WTC11 (cell line): ENCODE measurements at regions not wholly inside any gene's neighbourhood (a gene's known extent, or its start where the extent isn't known, plus 50 kb on each side); places are given as distances from the start of the nearest gene placed in this dataset.

Experiments used
- ATAC-seq: fragments of 200-7000 bp; cut with Tn5 transposase; 2 replicates; pipeline ENCODE4 v1.10.0; 2021; ENCODE audit warnings: mild to moderate bottlenecking, moderate library complexity
- CTCF ChIA-PET: fragments of 300-600 bp; sonication (Branson Sonifier 250); formaldehyde crosslinking; loops from one replicate; lab custom pipeline; 2021; ENCODE audit warnings: antibody characterized with exemption; lab: Charles Lee
- POLR2A ChIA-PET: fragments of 350-600 bp; sonication (Branson Sonifier 250); formaldehyde crosslinking; loops from one replicate; lab custom pipeline; 2021; ENCODE audit warnings: antibody characterized with exemption; lab: Charles Lee
- DNase-seq: peaks from one replicate; pipeline ENCODE4 v3.0.0; 2021; ENCODE audit warnings: low spot score
- H3K27ac Mint-ChIP-seq: 2 replicates; pipeline ENCODE4 v1.8.0; 2021; ENCODE audit warnings: mixed read lengths
- H3K27me3 Mint-ChIP-seq: 2 replicates; pipeline ENCODE4 v1.8.0; 2021; ENCODE audit warnings: low read depth, mild to moderate bottlenecking, moderate library complexity, mixed read lengths
- H3K36me3 Mint-ChIP-seq: 2 replicates; pipeline ENCODE4 v1.8.0; 2021; ENCODE audit warnings: mixed read lengths
- H3K4me1 Mint-ChIP-seq: 2 replicates; pipeline ENCODE4 v1.8.0; 2022; ENCODE audit warnings: mixed read lengths
- H3K4me3 Mint-ChIP-seq: 2 replicates; pipeline ENCODE4 v1.8.0; 2021; ENCODE audit warnings: mild to moderate bottlenecking, moderate library complexity, mixed read lengths
- H3K9me3 Mint-ChIP-seq: 2 replicates; pipeline ENCODE4 v1.8.0; 2021; ENCODE audit warnings: mixed read lengths
- CREM ChIP-seq: sonication (generic); formaldehyde crosslinking; IDR thresholded peaks from 2 replicates; pipeline ENCODE4 v1.8.1; 2022; ENCODE audit warnings: mild to moderate bottlenecking, missing genetic modification reagents, moderate library complexity
- ELF4 ChIP-seq: sonication (generic); formaldehyde crosslinking; IDR thresholded peaks from 2 replicates; pipeline ENCODE4 v1.8.1; 2022; ENCODE audit warnings: low read depth, mild to moderate bottlenecking, moderate library complexity, missing genetic modification reagents
- EMX1 ChIP-seq: fragments of 250-450 bp; sonication (Bioruptor Pico); IDR thresholded peaks from 2 replicates; pipeline ENCODE4 v1.8.0; 2021; ENCODE audit warnings: mild to moderate bottlenecking
- IRF2 ChIP-seq: sonication (generic); formaldehyde crosslinking; IDR thresholded peaks from 2 replicates; pipeline ENCODE4 v1.8.0; 2022; ENCODE audit warnings: low read depth, missing genetic modification reagents, borderline replicate concordance
- JAZF1 ChIP-seq: fragments of 250-450 bp; sonication (Bioruptor Pico); IDR thresholded peaks from 2 replicates; pipeline ENCODE4 v1.9.0; 2021; ENCODE audit warnings: moderate library complexity, mild to moderate bottlenecking, inconsistent platforms
- MXD4 ChIP-seq: fragments of 250-450 bp; sonication (Bioruptor Pico); IDR thresholded peaks from 2 replicates; pipeline ENCODE4 v1.8.0; 2021; ENCODE audit warnings: mild to moderate bottlenecking, moderate library complexity, borderline replicate concordance
- NFYB ChIP-seq: sonication (generic); formaldehyde crosslinking; conservative IDR thresholded peaks from 2 replicates; pipeline ENCODE4 v1.8.0; 2022; ENCODE audit warnings: low read depth, missing genetic modification reagents
- NR2C2 ChIP-seq: sonication (generic); formaldehyde crosslinking; IDR thresholded peaks from 2 replicates; pipeline ENCODE4 v1.8.0; 2022; ENCODE audit warnings: mild to moderate bottlenecking, missing genetic modification reagents
- SOX15 ChIP-seq: fragments of 250-450 bp; sonication (Bioruptor Pico); IDR thresholded peaks from 2 replicates; pipeline ENCODE4 v1.9.0; 2021; ENCODE audit warnings: mild to moderate bottlenecking
- TCF7 ChIP-seq: sonication (generic); formaldehyde crosslinking; IDR thresholded peaks from 2 replicates; pipeline ENCODE4 v1.8.0; 2022; ENCODE audit warnings: mild to moderate bottlenecking, low read depth, missing genetic modification reagents, moderate library complexity
- ZNF138 ChIP-seq: sonication (generic); formaldehyde crosslinking; conservative IDR thresholded peaks from 2 replicates; pipeline ENCODE4 v1.8.1; 2022; ENCODE audit warnings: mild to moderate bottlenecking, moderate library complexity, missing genetic modification reagents
- ZNF317 ChIP-seq: sonication (generic); formaldehyde crosslinking; IDR thresholded peaks from 2 replicates; pipeline ENCODE4 v1.8.1; 2023; ENCODE audit warnings: low read depth, mild to moderate bottlenecking, moderate library complexity, missing genetic modification reagents, borderline replicate concordance
- ZNF396 ChIP-seq: fragments of 250-450 bp; sonication (Bioruptor Pico); IDR thresholded peaks from 2 replicates; pipeline ENCODE4 v1.8.0; 2021; ENCODE audit warnings: mild to moderate bottlenecking, moderate library complexity, borderline replicate concordance
- ZNF416 ChIP-seq: fragments of 250-450 bp; sonication (Bioruptor Pico); IDR thresholded peaks from 2 replicates; pipeline ENCODE4 v1.9.0; 2021; ENCODE audit warnings: mild to moderate bottlenecking, inconsistent platforms
- TF ChIP-seq, protein P1 (sequence below): sonication (generic); formaldehyde crosslinking; IDR thresholded peaks from 2 replicates; pipeline ENCODE4 v1.8.1; 2023; ENCODE audit warnings: mild to moderate bottlenecking, missing genetic modification reagents, moderate library complexity
- TF ChIP-seq, protein P2 (sequence below): fragments of 250-450 bp; sonication (Bioruptor Pico); IDR thresholded peaks from 2 replicates; pipeline ENCODE4 v1.9.0; 2021; ENCODE audit warnings: mild to moderate bottlenecking
- TF ChIP-seq, protein P3 (sequence below): sonication (generic); formaldehyde crosslinking; IDR thresholded peaks from 2 replicates; pipeline ENCODE4 v1.8.0; 2022; ENCODE audit warnings: mild to moderate bottlenecking, missing genetic modification reagents
- TF ChIP-seq, protein P4 (sequence below): sonication (generic); formaldehyde crosslinking; conservative IDR thresholded peaks from 2 replicates; pipeline ENCODE4 v1.8.1; 2023; ENCODE audit warnings: mild to moderate bottlenecking, low read depth, missing genetic modification reagents, moderate library complexity
- TF ChIP-seq, protein P5 (sequence below): fragments of 250-450 bp; sonication (Bioruptor Pico); IDR thresholded peaks from 2 replicates; pipeline ENCODE4 v2.1.2; 2022; ENCODE audit warnings: mild to moderate bottlenecking, moderate library complexity
- TF ChIP-seq, protein P6 (sequence below): sonication (generic); formaldehyde crosslinking; IDR thresholded peaks from 2 replicates; pipeline ENCODE4 v1.8.0; 2023; ENCODE audit warnings: missing genetic modification reagents

DNA sequence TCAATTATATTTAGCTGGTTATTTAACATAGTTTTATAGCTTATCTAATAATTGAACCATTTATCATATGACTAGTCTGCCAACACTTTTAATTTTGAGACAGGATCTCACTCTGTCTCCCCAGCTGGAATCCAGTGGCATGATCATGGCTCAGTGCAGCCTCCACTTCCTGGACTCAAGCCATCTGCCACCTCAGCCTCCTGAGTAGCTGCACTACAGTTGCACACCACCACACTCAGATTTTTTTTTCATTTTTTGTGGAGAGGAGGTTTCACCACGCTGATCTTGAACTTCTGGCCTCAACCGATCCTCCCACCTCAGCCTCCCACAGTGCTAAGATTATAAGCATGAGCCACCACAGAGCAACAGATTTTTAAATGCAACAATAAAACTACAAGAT lies 151.4 kb upstream of the MDGA2 start:
- H3K27ac Mint-ChIP-seq = no peak overlapping the region
- no peaks in the 10 kb centered on the region for H3K27me3 Mint-ChIP-seq
- H3K4me1 Mint-ChIP-seq = peaks cover 5% of the 10 kb centered on the region
- no peak for DNase-seq
- TF ChIP-seq SOX15 (no peak), ZNF396 (no peak)
- peaks cover 18% of the 10 kb centered on the region for H3K9me3 Mint-ChIP-seq
- no peak overlapping the region for H3K4me3 Mint-ChIP-seq
- peaks cover 14% of the 10 kb centered on the region for H3K36me3 Mint-ChIP-seq
- no peak for ATAC-seq
- ChIA-PET POLR2A (no interaction called here), CTCF (no interaction called here)

DNA sequence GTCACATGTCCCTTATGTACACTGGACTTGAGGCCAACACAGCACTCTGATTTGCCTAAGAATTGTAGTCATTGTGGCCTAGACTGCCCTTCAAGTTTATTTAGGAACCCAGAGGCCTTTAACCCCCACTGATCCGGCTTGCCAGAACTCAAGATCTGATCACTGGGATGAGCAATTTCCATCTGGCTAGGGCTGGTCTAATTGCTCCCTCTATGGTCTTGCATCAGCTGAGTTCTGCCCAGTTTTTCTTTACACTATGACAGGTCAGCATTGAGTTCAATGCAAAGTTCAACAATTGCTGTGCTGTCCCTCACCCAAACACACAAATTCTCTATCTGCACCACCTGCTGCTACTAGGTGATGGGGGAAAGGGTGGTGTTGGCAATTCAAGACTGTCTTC lies 146.9 kb upstream of the MDGA2 start:
- DNase-seq (no peak), ATAC-seq (peak; percentile 41)
- Mint-ChIP-seq H3K4me1 (peaks cover 5% of the 10 kb centered on the region), H3K9me3 (peaks cover 32% of the 10 kb centered on the region), H3K36me3 (peaks cover 7% of the 10 kb centered on the region; the same call in 1 of the 2 replicates), H3K4me3 (no peak overlapping the region), H3K27me3 (no peaks in the 10 kb centered on the region), H3K27ac (no peak overlapping the region)
- POLR2A ChIA-PET = no interaction called here
- CTCF ChIA-PET = no interaction called here
- no peak for TF ChIP-seq TCF7 (CRISPR knock-in tag)
- TF ChIP-seq ZNF138 = no peak
- TF ChIP-seq, protein P1, sequence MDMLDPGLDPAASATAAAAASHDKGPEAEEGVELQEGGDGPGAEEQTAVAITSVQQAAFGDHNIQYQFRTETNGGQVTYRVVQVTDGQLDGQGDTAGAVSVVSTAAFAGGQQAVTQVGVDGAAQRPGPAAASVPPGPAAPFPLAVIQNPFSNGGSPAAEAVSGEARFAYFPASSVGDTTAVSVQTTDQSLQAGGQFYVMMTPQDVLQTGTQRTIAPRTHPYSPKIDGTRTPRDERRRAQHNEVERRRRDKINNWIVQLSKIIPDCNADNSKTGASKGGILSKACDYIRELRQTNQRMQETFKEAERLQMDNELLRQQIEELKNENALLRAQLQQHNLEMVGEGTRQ = 0 out of 2 replicates have a peak, but pooled peaks have one; percentile 17
- TF ChIP-seq, all 79 proteins: peak for 1

DNA sequence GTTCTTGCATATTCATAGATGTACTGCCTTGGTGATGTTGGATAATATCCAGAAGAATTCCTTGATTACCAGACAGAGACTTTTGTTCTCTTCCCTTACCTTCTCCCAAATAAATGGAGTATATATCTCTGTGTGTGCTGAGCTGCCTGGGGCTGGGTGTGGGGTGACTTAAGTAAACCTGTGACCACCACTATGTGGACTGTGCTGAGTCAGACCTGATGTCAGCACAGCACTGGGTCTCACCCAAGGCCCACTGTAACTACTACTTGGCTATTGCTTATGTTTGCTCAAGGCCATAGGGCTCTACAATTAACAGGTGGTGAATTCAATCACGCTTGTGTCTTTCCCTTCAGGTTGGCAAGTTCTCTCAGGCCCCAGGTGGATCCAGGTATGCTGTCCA lies 145.7 kb upstream of the MDGA2 start:
- ChIA-PET POLR2A (no interaction called here), CTCF (no interaction called here)
- DNase-seq = no peak
- H3K9me3 Mint-ChIP-seq = peaks cover 38% of the 10 kb centered on the region
- no peak for ATAC-seq
- peaks cover 4% of the 10 kb centered on the region; the same call in 1 of the 2 replicates for H3K27me3 Mint-ChIP-seq
- no peak overlapping the region for H3K27ac Mint-ChIP-seq
- H3K4me1 Mint-ChIP-seq = peaks cover 5% of the 10 kb centered on the region
- H3K4me3 Mint-ChIP-seq = no peak overlapping the region
- H3K36me3 Mint-ChIP-seq = peaks cover 12% of the 10 kb centered on the region
- TF ChIP-seq, protein P2, sequence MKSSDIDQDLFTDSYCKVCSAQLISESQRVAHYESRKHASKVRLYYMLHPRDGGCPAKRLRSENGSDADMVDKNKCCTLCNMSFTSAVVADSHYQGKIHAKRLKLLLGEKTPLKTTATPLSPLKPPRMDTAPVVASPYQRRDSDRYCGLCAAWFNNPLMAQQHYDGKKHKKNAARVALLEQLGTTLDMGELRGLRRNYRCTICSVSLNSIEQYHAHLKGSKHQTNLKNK (CRISPR knock-in tag) = no peak
- TF ChIP-seq MXD4 (CRISPR knock-in tag) (no peak), ZNF317 (CRISPR knock-in tag) (no peak), NR2C2 (CRISPR knock-in tag) (no peak), JAZF1 (no peak), NFYB (no peak), ZNF416 (no peak), EMX1 (no peak), SOX15 (no peak), CREM (CRISPR knock-in tag) (no peak), ELF4 (CRISPR knock-in tag) (no peak), ZNF138 (no peak), IRF2 (CRISPR knock-in tag) (no peak)
- TF ChIP-seq, protein P3, sequence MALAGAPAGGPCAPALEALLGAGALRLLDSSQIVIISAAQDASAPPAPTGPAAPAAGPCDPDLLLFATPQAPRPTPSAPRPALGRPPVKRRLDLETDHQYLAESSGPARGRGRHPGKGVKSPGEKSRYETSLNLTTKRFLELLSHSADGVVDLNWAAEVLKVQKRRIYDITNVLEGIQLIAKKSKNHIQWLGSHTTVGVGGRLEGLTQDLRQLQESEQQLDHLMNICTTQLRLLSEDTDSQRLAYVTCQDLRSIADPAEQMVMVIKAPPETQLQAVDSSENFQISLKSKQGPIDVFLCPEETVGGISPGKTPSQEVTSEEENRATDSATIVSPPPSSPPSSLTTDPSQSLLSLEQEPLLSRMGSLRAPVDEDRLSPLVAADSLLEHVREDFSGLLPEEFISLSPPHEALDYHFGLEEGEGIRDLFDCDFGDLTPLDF = no peak
- TF ChIP-seq, protein P4, sequence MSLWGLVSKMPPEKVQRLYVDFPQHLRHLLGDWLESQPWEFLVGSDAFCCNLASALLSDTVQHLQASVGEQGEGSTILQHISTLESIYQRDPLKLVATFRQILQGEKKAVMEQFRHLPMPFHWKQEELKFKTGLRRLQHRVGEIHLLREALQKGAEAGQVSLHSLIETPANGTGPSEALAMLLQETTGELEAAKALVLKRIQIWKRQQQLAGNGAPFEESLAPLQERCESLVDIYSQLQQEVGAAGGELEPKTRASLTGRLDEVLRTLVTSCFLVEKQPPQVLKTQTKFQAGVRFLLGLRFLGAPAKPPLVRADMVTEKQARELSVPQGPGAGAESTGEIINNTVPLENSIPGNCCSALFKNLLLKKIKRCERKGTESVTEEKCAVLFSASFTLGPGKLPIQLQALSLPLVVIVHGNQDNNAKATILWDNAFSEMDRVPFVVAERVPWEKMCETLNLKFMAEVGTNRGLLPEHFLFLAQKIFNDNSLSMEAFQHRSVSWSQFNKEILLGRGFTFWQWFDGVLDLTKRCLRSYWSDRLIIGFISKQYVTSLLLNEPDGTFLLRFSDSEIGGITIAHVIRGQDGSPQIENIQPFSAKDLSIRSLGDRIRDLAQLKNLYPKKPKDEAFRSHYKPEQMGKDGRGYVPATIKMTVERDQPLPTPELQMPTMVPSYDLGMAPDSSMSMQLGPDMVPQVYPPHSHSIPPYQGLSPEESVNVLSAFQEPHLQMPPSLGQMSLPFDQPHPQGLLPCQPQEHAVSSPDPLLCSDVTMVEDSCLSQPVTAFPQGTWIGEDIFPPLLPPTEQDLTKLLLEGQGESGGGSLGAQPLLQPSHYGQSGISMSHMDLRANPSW (CRISPR knock-in tag) = no peak
- TF ChIP-seq, protein P5, sequence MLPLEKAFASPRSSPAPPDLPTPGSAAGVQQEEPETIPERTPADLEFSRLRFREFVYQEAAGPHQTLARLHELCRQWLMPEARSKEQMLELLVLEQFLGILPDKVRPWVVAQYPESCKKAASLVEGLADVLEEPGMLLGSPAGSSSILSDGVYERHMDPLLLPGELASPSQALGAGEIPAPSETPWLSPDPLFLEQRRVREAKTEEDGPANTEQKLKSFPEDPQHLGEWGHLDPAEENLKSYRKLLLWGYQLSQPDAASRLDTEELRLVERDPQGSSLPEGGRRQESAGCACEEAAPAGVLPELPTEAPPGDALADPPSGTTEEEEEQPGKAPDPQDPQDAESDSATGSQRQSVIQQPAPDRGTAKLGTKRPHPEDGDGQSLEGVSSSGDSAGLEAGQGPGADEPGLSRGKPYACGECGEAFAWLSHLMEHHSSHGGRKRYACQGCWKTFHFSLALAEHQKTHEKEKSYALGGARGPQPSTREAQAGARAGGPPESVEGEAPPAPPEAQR = no peak
- TF ChIP-seq, protein P6, sequence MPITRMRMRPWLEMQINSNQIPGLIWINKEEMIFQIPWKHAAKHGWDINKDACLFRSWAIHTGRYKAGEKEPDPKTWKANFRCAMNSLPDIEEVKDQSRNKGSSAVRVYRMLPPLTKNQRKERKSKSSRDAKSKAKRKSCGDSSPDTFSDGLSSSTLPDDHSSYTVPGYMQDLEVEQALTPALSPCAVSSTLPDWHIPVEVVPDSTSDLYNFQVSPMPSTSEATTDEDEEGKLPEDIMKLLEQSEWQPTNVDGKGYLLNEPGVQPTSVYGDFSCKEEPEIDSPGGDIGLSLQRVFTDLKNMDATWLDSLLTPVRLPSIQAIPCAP (CRISPR knock-in tag) = no peak
